ENCODE measurements at regions not wholly inside any gene's neighbourhood (a gene's known extent, or its start where the extent isn't known, plus 50 kb on each side); places are given as distances from the start of the nearest gene placed in this dataset.

DNA sequence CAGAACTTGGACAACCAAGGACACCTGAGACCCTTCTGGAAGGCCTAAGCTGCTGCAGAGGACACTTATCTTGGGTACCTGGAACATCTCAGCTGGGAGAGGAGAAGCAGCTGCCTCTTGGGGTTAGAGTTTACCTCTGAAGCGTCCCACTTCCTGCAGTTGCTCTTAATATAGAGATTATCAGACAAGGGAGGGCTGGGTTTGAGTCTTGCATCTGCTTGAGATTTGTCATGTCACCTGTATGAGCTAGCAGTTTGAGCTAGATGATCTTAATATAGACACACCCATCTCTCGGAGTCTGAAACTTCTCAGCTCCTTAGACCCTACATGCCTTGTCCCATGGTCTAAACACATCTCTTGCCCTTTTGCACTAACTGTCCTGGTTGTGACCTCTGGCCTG, 93.1 kb upstream of the CCL1 start:
- in situ Hi-C loops (cut with HindIII; ENCODE audit: extremely low pct_ligation_motif_present, low pct_unique_long_range_greater_than_20kb) (no loop called here), intact Hi-C loops (cut with micrococcal nuclease; ENCODE audit: unreplicated experiment) (no loop called here)
- POLR2A ChIA-PET: no interaction called here
- Histone ChIP-seq H3K36me3 (replicated peaks in 1 of 2; ENCODE audit: control insufficient read depth in 1 of 2, insufficient read depth in 2 of 2, low read length in 2 of 2) (no peaks in the 10 kb centered on the region), H3K4me3 (replicated peaks in 1 of 3; ENCODE audit: insufficient read depth in 1 of 3, low read depth in 2 of 3, low read length in 3 of 3) (no peak overlapping the region), H2AFZ (ENCODE audit: low read length) (no peak overlapping the region), H3K9ac (ENCODE audit: insufficient read depth, low read depth, low read length) (no peak overlapping the region), H3K27ac (ENCODE audit: extremely low read length, insufficient read depth, low read length) (no peak overlapping the region), H4K20me1 (ENCODE audit: insufficient read depth, low read length) (no peaks in the 10 kb centered on the region), H3K4me1 (ENCODE audit: insufficient read depth, low read length) (no peaks in the 10 kb centered on the region), H3K9me3 (ENCODE audit: low read length) (no peaks in the 10 kb centered on the region), H3K4me2 (ENCODE audit: low read depth, low read length) (no peak overlapping the region), H3K27me3 (ENCODE audit: control insufficient read depth in 1 of 2, insufficient read depth in 2 of 2, low read length in 2 of 2) (peaks cover 0 to 1% of the 10 kb centered on the region in 2 experiments; a peak in 1 of 5 replicates), H3K79me2 (ENCODE audit: insufficient read depth, low read length) (no peaks in the 10 kb centered on the region)
- FAIRE-seq (no peak), ATAC-seq (no peak), DNase-seq (ENCODE audit: low spot score) (no peak)
- no peak for TF ChIP-seq ZNF674 (CRISPR knock-in tag; IDR thresholded peaks at IDR 0.05; ENCODE audit: low read depth)
- TF ChIP-seq TCF12 (IDR thresholded peaks at IDR 0.05): no peak
- TF ChIP-seq TCF12 (CRISPR knock-in tag; IDR thresholded peaks at IDR 0.05): no peak
- no peak for TF ChIP-seq ZNF713 (CRISPR knock-in tag; IDR thresholded peaks at IDR 0.05)
- TF ChIP-seq PITX1 (CRISPR knock-in tag; IDR thresholded peaks at IDR 0.05): no peak
- no peak for TF ChIP-seq MIXL1 (CRISPR knock-in tag; IDR thresholded peaks at IDR 0.05)
- no TSS peak for BruUV-seq (replicated peaks)
- WGBS (ENCODE audit: low lambda C conversion rate): 0% methylated on average over 1 of the region's 2 CpGs
- CTCF ChIA-PET (ENCODE audit: low intra/inter-chr PET ratio, low total read pairs): no interaction called here

DNA sequence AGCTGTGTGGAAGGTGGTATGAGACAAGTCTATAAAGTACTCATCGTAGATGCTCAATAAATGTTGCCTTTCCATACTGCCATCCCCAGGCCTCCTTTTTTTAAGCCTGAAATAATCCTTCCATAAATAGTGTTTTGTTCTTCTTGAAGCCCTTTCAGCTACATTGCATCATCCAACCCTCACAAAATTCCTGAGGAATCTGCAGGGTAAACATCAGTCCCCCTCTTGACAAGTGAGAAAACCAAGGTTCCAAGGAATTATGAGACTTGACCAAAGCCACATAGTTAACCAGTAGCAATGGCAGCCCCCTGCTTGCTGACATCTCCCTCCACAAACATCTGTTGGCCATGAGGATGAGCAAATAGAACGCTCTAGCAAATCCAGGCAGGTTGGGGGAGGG, 89.7 kb upstream of the CCL1 start:
- Histone ChIP-seq H3K4me2 (ENCODE audit: low read depth, low read length) (no peak overlapping the region), H3K79me2 (ENCODE audit: insufficient read depth, low read length) (no peaks in the 10 kb centered on the region), H3K9me3 (ENCODE audit: low read length) (no peaks in the 10 kb centered on the region), H3K9ac (ENCODE audit: insufficient read depth, low read depth, low read length) (no peak overlapping the region), H3K27ac (ENCODE audit: extremely low read length, insufficient read depth, low read length) (no peak overlapping the region), H3K27me3 (ENCODE audit: control insufficient read depth in 1 of 2, insufficient read depth in 2 of 2, low read length in 2 of 2) (peaks cover 0 to 1% of the 10 kb centered on the region in 2 experiments; a peak in 1 of 5 replicates), H3K4me3 (replicated peaks in 1 of 3; ENCODE audit: insufficient read depth in 1 of 3, low read depth in 2 of 3, low read length in 3 of 3) (no peak overlapping the region), H3K4me1 (ENCODE audit: insufficient read depth, low read length) (no peaks in the 10 kb centered on the region), H3K36me3 (replicated peaks in 1 of 2; ENCODE audit: control insufficient read depth in 1 of 2, insufficient read depth in 2 of 2, low read length in 2 of 2) (no peaks in the 10 kb centered on the region), H4K20me1 (ENCODE audit: insufficient read depth, low read length) (no peaks in the 10 kb centered on the region), H2AFZ (ENCODE audit: low read length) (no peak overlapping the region)
- in situ Hi-C loops (cut with HindIII; ENCODE audit: extremely low pct_ligation_motif_present, low pct_unique_long_range_greater_than_20kb) (no loop called here), intact Hi-C loops (cut with micrococcal nuclease; ENCODE audit: unreplicated experiment) (no loop called here)
- no TSS peak for BruUV-seq (replicated peaks)
- ATAC-seq (no peak), DNase-seq (ENCODE audit: low spot score) (no peak), FAIRE-seq (no peak)
- 15% methylated on average over 2 of the region's 2 CpGs for WGBS (ENCODE audit: low lambda C conversion rate)
- POLR2A ChIA-PET: no interaction called here
- CTCF ChIA-PET (ENCODE audit: low intra/inter-chr PET ratio, low total read pairs): no interaction called here
- TF ChIP-seq BRCA1 (CRISPR knock-in tag; IDR thresholded peaks at IDR 0.05): no peak
- no peak for TF ChIP-seq KMT2A (CRISPR knock-in tag; IDR thresholded peaks at IDR 0.05)
- no peak for TF ChIP-seq ATF7-NPFF (CRISPR knock-in tag; IDR thresholded peaks at IDR 0.05; ENCODE audit: low read depth)
- TF ChIP-seq ZKSCAN1 (IDR thresholded peaks at IDR 0.05; ENCODE audit: low read length): no peak
- TF ChIP-seq GFI1 (CRISPR knock-in tag; IDR thresholded peaks at IDR 0.05; ENCODE audit: borderline replicate concordance): no peak
- no peak for TF ChIP-seq ZNF761 (CRISPR knock-in tag; conservative IDR thresholded peaks at IDR 0.05)
- no peak for TF ChIP-seq ZNF792 (CRISPR knock-in tag; IDR thresholded peaks at IDR 0.05)
- TF ChIP-seq, protein P1, sequence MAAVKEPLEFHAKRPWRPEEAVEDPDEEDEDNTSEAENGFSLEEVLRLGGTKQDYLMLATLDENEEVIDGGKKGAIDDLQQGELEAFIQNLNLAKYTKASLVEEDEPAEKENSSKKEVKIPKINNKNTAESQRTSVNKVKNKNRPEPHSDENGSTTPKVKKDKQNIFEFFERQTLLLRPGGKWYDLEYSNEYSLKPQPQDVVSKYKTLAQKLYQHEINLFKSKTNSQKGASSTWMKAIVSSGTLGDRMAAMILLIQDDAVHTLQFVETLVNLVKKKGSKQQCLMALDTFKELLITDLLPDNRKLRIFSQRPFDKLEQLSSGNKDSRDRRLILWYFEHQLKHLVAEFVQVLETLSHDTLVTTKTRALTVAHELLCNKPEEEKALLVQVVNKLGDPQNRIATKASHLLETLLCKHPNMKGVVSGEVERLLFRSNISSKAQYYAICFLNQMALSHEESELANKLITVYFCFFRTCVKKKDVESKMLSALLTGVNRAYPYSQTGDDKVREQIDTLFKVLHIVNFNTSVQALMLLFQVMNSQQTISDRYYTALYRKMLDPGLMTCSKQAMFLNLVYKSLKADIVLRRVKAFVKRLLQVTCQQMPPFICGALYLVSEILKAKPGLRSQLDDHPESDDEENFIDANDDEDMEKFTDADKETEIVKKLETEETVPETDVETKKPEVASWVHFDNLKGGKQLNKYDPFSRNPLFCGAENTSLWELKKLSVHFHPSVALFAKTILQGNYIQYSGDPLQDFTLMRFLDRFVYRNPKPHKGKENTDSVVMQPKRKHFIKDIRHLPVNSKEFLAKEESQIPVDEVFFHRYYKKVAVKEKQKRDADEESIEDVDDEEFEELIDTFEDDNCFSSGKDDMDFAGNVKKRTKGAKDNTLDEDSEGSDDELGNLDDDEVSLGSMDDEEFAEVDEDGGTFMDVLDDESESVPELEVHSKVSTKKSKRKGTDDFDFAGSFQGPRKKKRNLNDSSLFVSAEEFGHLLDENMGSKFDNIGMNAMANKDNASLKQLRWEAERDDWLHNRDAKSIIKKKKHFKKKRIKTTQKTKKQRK (IDR thresholded peaks at IDR 0.05; ENCODE audit: low read length): no peak
- TF ChIP-seq, protein P2, sequence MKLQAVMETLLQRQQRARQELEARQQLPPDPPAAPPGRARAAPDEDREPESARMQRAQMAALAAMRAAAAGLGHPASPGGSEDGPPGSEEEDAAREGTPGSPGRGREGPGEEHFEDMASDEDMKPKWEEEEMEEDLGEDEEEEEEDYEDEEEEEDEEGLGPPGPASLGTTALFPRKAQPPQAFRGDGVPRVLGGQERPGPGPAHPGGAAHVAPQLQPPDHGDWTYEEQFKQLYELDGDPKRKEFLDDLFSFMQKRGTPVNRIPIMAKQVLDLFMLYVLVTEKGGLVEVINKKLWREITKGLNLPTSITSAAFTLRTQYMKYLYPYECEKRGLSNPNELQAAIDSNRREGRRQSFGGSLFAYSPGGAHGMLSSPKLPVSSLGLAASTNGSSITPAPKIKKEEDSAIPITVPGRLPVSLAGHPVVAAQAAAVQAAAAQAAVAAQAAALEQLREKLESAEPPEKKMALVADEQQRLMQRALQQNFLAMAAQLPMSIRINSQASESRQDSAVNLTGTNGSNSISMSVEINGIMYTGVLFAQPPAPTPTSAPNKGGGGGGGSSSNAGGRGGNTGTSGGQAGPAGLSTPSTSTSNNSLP (IDR thresholded peaks at IDR 0.05; ENCODE audit: low read depth, low read length): no peak
- TF ChIP-seq, protein P3, sequence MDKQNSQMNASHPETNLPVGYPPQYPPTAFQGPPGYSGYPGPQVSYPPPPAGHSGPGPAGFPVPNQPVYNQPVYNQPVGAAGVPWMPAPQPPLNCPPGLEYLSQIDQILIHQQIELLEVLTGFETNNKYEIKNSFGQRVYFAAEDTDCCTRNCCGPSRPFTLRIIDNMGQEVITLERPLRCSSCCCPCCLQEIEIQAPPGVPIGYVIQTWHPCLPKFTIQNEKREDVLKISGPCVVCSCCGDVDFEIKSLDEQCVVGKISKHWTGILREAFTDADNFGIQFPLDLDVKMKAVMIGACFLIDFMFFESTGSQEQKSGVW (CRISPR knock-in tag; IDR thresholded peaks at IDR 0.05; ENCODE audit: borderline replicate concordance): no peak
